Glomerular endothelial cell (primary cell): ENCODE measurements at regions not wholly inside any gene's neighbourhood (a gene's known extent, or its start where the extent isn't known, plus 50 kb on each side); places are given as distances from the start of the nearest gene placed in this dataset.

ENCODE experiments used
- DNase-seq: peaks from one replicate; pipeline ENCODE4 v3.0.0-alpha.2; 2011; ENCODE audit warnings: low read depth, low spot score; ENCODE audit errors: extremely low read depth

GRCh38 chr14:24693983-24694382 is 60.0 kb upstream of the GZMB start:
- DNase-seq, result no peak

GRCh38 chr14:24693353-24693737 is 59.4 kb upstream of the GZMB start:
- DNase-seq, result no peak

GRCh38 chr14:24692382-24693352 is 58.7 kb upstream of the GZMB start:
- no peak for DNase-seq

GRCh38 chr14:24690492-24690891 is 56.5 kb upstream of the GZMB start:
- DNase-seq, result no peak

GRCh38 chr14:24688030-24688658 is 54.2 kb upstream of the GZMB start:
- no peak for DNase-seq
